Ammon's horn (tissue), 1 donor: ENCODE measurements at regions not wholly inside any gene's neighbourhood (a gene's known extent, or its start where the extent isn't known, plus 50 kb on each side); places are given as distances from the start of the nearest gene placed in this dataset.

ENCODE experiments used
- DNase-seq: peaks from one replicate; pipeline ENCODE4 v3.0.0-alpha.2; 2016; ENCODE audit warnings: low spot score

- DNase-seq = no peak
Measured at GRCh38 chr6:102407886-102408741, 1014.6 kb downstream of the GRIK2 start.

- DNase-seq = no peak
Measured at GRCh38 chr6:102405860-102406259, 1012.4 kb downstream of the GRIK2 start.

GRCh38 chr6:102402635-102403329 lies 1009.3 kb downstream of the GRIK2 start:
- DNase-seq = no peak

- DNase-seq = no peak
Measured at GRCh38 chr6:102398788-102399390, 1005.4 kb downstream of the GRIK2 start.

- DNase-seq = no peak
Measured at GRCh38 chr6:102390541-102390940, 997.0 kb downstream of the GRIK2 start.

GRCh38 chr6:102389994-102390393 lies 996.5 kb downstream of the GRIK2 start:
- no peak for DNase-seq

GRCh38 chr6:102387326-102388033 lies 994.0 kb downstream of the GRIK2 start:
- DNase-seq = no peak

GRCh38 chr6:102381203-102381602 lies 987.7 kb downstream of the GRIK2 start:
- DNase-seq = no peak

GRCh38 chr6:102356170-102356569 lies 962.7 kb downstream of the GRIK2 start:
- no peak for DNase-seq

GRCh38 chr6:102355578-102355977 lies 962.1 kb downstream of the GRIK2 start:
- no peak for DNase-seq

- DNase-seq = no peak
Measured at GRCh38 chr6:102352552-102352951, 959.0 kb downstream of the GRIK2 start.

- no peak for DNase-seq
Measured at GRCh38 chr6:102344769-102345168, 951.3 kb downstream of the GRIK2 start.

GRCh38 chr6:102340311-102340710 lies 946.8 kb downstream of the GRIK2 start:
- no peak for DNase-seq

GRCh38 chr6:102333736-102334135 lies 940.2 kb downstream of the GRIK2 start:
- DNase-seq = no peak

GRCh38 chr6:102327697-102328225 lies 934.3 kb downstream of the GRIK2 start:
- DNase-seq = no peak

- no peak for DNase-seq
Measured at GRCh38 chr6:102313699-102314098, 920.2 kb downstream of the GRIK2 start.

- DNase-seq = no peak
Measured at GRCh38 chr6:102309700-102310099, 916.2 kb downstream of the GRIK2 start.

- no peak for DNase-seq
Measured at GRCh38 chr6:102300350-102300749, 906.8 kb downstream of the GRIK2 start.

GRCh38 chr6:102298051-102298450 lies 904.5 kb downstream of the GRIK2 start:
- no peak for DNase-seq
